RWPE1 (cell line): ENCODE measurements at regions not wholly inside any gene's neighbourhood (a gene's known extent, or its start where the extent isn't known, plus 50 kb on each side); places are given as distances from the start of the nearest gene placed in this dataset.

Source experiments
- CTCF ChIA-PET: fragments of 350-600 bp; sonication (Branson Sonifier 250); formaldehyde crosslinking; extraction: SDS; loops from one replicate; lab custom pipeline; 2021; lab: Yijun Ruan, JAX
- POLR2A ChIA-PET: fragments of 400-600 bp; formaldehyde crosslinking; extraction: SDS; loops from one replicate; lab custom pipeline; 2020; ENCODE audit warnings: antibody characterized with exemption; ENCODE audit not compliant: low non-redundant PET; lab: Yijun Ruan, JAX
- DNase-seq: peaks from one replicate; pipeline ENCODE4 v3.0.0; 2012; ENCODE audit warnings: low spot score
- H3K27ac ChIP-seq: fragments of 450-650 bp; 2 replicates; pipeline ENCODE4 v1.5.1; 2017
- CTCF ChIP-seq: fragments of 450-650 bp; conservative IDR thresholded peaks from 2 replicates; pipeline ENCODE4 v1.5.1; 2017; ENCODE audit warnings: low read depth, mild to moderate bottlenecking

- ChIA-PET CTCF (interaction anchor here (0.6 kb wide), 1 partner anchor 167 kb away, joined by 3 read pairs; no protein-coding TSS in a partner anchor), POLR2A (no interaction called here)
These were observed 664.5 kb upstream of the SALL1 start for GRCh38 chr16:51815523-51815922.

GRCh38 chr16:51814617-51815016, 663.5 kb upstream of the SALL1 start:
- no peak for TF ChIP-seq CTCF
- no peak overlapping the region for H3K27ac ChIP-seq
- no peak for DNase-seq
- POLR2A ChIA-PET = no interaction called here
- CTCF ChIA-PET = interaction anchor here (0.7 kb wide), 1 partner anchor 172 kb away, joined by 5 read pairs; no protein-coding TSS in a partner anchor

More at GRCh38 chr16:51815523-51815922, 664.5 kb upstream of the SALL1 start:
- no peak for TF ChIP-seq CTCF
- DNase-seq = no peak
- H3K27ac ChIP-seq = no peak overlapping the region

- CTCF ChIA-PET = interaction anchor here (0.8 kb wide), 1 partner anchor 370 kb away, joined by 3 read pairs; no protein-coding TSS in a partner anchor
These were observed 662.5 kb upstream of the SALL1 start for GRCh38 chr16:51813609-51814008.

GRCh38 chr16:51812945-51813344, 661.9 kb upstream of the SALL1 start:
- no peak overlapping the region for H3K27ac ChIP-seq
- CTCF ChIA-PET = interaction anchor here (0.8 kb wide), 1 partner anchor 369 kb away, joined by 3 read pairs; no protein-coding TSS in a partner anchor
- POLR2A ChIA-PET = no interaction called here
- no peak for TF ChIP-seq CTCF
- DNase-seq = no peak

More at GRCh38 chr16:51813609-51814008, 662.5 kb upstream of the SALL1 start:
- TF ChIP-seq CTCF = no peak
- no peak overlapping the region for H3K27ac ChIP-seq
- POLR2A ChIA-PET = no interaction called here
- no peak for DNase-seq

- CTCF ChIA-PET = interaction anchor here (0.7 kb wide), 1 partner anchor 278 kb away, joined by 3 read pairs; no protein-coding TSS in a partner anchor
- POLR2A ChIA-PET = no interaction called here
These were observed 656.5 kb upstream of the SALL1 start for GRCh38 chr16:51807551-51807950.

GRCh38 chr16:51801635-51802034, 650.6 kb upstream of the SALL1 start:
- DNase-seq = no peak
- CTCF ChIA-PET = no interaction called here
- POLR2A ChIA-PET = no interaction called here
- TF ChIP-seq CTCF = no peak
- no peak overlapping the region for H3K27ac ChIP-seq

More at GRCh38 chr16:51807551-51807950, 656.5 kb upstream of the SALL1 start:
- no peak overlapping the region for H3K27ac ChIP-seq
- DNase-seq = no peak
- no peak for TF ChIP-seq CTCF
